ENCODE measurements at regions not wholly inside any gene's neighbourhood (a gene's known extent, or its start where the extent isn't known, plus 50 kb on each side); places are given as distances from the start of the nearest gene placed in this dataset.
"Not testable (repeated sequence)": the region's sequence is repeated elsewhere in the genome, so short reads cannot be mapped to it uniquely, and the experiment has no call there.

GRCh38 chr11:134944131-134944530 lies 532.1 kb upstream of the B3GAT1 start:
- DNase-seq (ENCODE audit: low read depth), result no peak

DNA sequence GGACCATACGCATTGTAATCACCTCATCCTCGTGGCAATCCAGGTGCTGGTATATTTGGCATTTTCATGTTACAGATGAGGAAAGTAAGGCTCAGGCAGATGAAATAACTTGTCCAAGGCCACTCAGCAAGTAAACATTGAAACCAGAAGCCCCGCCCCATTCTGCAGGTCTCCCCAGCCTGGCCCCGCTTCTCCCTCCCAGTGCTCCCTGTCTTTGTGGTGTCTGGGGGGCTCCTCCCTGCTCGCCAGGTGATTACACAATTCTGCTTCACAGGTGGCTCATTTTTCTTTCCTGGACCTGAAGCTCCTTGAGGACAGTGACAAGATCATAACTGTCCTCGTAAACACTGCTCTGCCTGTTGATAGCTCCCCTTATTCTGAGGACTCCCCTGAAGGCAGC lies 531.5 kb upstream of the B3GAT1 start:
- DNase-seq (ENCODE audit: low read depth), result no peak

GRCh38 chr11:134942681-134943080 lies 530.6 kb upstream of the B3GAT1 start:
- DNase-seq (ENCODE audit: low read depth), result no peak

DNA sequence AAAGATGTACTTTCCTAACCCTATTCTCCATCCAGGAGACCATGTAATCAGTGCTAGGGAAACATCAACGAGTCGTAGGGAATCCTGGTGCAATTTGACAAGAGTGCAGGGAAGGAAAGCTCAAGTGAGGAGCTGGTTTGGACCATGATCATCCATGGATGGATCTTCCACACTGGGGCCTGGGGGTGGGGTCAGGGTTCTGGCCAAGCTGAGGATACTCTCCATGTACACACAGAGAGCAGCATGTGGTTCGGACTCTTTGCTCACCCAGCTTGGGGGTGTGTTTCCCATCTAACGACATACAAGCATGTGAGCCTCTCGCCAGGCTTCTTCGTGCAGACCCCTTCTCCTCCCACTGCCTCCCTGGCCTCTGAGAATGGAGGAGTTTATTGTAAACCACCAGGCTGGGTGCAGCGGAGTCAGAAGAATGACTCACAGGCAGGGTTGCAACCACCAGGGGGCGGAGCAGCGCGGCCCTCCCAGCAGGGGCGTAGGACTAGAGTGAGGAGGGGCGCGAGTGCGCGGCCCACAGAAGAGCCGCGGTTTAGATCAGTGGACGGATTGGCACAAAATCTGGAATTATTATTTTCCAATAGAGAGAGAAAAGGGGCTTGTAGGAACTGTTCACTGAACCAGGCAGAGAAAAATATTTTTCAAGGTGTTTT lies 530.0 kb upstream of the B3GAT1 start:
- not testable (repeated sequence) for DNase-seq (ENCODE audit: low read depth)

DNA sequence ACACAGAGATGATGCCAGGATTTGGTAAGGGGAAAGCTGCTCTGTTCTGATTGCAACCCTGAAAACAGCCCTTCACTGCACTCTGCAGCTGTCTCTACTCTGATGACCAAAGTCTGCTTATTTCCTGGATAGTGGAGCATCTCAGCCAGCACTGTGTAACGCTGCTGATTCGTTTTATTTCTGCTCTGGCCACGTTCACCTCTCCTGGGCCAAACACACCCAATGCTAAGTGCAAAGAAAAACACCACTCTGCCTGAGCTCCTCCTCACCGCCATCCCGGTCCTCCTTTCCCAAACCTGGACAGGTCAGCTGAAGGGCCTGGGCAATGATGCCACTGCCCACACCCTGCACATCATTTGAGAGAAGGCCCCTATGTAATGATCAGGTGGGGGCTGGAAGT lies 529.3 kb upstream of the B3GAT1 start:
- no peak for DNase-seq (ENCODE audit: low read depth)

GRCh38 chr11:134940441-134941126 lies 528.5 kb upstream of the B3GAT1 start:
- DNase-seq (ENCODE audit: low read depth), result no peak

DNA sequence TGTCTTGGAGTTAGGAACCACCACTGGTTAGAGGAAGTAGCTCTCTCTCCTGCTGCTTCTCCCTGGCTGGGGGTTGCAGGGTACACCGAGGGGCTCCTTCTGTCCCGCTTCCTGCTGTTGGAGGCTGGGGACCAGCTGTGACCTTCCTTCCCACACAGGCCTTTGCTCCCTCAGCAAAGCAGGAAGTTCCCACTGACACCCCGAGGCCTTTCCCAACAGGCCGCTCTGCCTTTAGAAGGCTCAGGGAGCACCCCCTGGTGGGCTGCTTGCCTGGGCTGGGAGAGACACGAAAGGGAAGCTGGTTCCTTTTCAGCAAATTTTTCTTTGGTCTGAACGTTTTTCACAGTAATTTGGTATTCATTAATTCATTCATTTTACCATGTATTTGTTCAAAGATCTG lies 527.9 kb upstream of the B3GAT1 start:
- no peak for DNase-seq (ENCODE audit: low read depth)

GRCh38 chr11:134939031-134939430 lies 527.0 kb upstream of the B3GAT1 start:
- no peak for DNase-seq (ENCODE audit: low read depth)

DNA sequence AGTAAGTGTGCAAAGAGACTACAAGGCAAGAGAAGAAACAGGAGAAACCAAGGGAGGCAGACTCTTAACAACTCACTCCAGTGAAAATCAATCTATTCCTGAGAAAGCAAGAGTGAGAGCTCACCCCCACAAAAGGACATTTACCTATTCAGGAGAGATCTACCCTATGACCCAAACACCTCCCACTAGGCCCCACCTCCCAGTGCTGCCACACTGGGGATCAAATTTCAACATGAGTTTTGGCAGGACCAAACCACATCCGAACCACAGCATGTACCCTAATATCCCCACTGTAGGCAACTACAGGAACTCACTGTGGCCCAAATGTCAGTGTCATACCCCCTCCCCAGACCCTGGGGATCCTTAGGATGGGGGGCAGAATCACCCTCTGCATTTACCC lies 526.2 kb upstream of the B3GAT1 start:
- no peak for DNase-seq (ENCODE audit: low read depth)

GRCh38 chr11:134937193-134937592 lies 525.2 kb upstream of the B3GAT1 start:
- not testable (repeated sequence) for DNase-seq (ENCODE audit: low read depth)

DNA sequence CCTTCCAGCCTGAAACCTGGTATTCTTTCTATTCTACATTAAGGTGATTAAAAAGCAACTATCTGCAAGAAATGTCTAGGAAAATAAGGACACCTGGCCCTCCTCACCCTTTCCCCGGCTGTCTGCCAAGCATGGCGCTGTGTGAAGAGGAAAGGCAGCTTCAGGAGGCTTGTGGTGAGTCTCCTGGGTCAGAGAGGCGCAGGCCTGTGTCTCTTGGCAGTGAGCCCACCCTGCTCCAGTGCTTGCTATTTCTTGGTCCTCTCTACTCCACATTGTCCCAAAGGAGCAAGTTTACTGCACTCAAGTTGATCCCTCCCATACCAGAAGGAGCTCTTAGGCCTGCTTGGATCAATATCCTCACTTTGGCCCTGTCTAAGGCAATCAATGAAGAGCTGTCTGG lies 520.7 kb upstream of the B3GAT1 start:
- no peak for DNase-seq (ENCODE audit: low read depth)

DNA sequence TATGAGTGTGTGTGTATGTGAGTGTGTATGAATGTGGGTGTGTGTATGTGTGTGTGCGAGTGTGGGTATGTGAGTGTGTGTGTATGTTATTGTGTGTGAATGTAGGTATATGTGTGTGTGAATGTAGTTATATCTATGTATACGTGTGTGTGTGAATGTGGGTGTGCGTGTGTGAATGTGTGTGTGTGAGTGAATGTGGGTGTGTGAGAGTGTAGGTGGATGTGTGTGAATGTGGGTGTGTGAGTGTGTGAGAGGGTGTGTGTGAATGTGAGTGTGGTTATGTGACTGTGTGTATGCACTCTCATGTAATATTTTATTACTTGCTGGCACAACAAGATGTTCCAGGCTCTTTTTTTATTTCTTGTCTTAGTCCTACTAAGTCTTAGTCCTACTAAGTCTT lies 513.4 kb upstream of the B3GAT1 start:
- DNase-seq (ENCODE audit: low read depth), result no peak

- no peak for DNase-seq (ENCODE audit: low read depth)
These were observed 511.4 kb upstream of the B3GAT1 start for GRCh38 chr11:134923441-134923840.

- no peak for DNase-seq (ENCODE audit: low read depth)
These were observed 509.9 kb upstream of the B3GAT1 start for GRCh38 chr11:134921938-134922337.

- no peak for DNase-seq (ENCODE audit: low read depth)
These were observed 509.0 kb upstream of the B3GAT1 start for GRCh38 chr11:134920851-134921608.

DNA sequence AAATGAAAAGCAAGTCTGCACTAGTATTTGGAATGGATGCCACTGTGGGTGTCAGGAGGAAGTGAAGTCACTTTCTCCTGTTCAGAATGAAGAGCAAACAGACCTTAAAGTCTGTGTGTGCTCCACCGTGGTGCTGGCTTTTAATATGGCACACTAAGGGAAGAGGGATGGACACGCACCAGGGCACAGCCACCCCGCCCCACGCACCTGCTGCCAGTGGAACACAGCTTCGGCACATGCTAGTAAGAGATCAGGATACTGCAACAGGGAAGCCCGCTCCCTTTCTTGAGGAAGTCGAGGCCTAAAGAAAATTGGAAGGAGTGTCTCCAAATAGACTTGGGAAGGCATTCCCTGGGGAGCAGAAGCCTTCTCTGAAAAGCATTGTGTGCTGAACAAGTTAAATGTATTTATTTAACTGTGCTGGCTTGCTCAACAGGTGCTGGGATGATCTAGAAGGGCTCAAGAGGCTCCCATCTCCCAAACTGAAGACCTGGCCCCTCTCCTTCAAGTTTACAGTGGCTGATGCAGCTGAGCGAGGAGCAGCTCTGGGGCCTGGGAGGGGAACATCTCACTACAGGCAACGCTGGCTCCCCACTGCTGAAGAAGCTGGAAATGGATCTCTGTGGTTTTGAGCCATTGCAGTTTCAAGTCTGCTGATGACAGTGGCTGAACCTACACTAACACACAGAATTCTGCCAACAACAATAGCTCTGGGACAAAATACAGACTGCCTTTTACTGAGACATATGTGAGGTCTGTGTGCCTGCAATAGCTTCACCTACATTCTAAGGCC lies 504.6 kb upstream of the B3GAT1 start:
- DNase-seq (ENCODE audit: low read depth), result no peak

- DNase-seq (ENCODE audit: low read depth), result no peak
These were observed 503.8 kb upstream of the B3GAT1 start for GRCh38 chr11:134915881-134916280.

DNA sequence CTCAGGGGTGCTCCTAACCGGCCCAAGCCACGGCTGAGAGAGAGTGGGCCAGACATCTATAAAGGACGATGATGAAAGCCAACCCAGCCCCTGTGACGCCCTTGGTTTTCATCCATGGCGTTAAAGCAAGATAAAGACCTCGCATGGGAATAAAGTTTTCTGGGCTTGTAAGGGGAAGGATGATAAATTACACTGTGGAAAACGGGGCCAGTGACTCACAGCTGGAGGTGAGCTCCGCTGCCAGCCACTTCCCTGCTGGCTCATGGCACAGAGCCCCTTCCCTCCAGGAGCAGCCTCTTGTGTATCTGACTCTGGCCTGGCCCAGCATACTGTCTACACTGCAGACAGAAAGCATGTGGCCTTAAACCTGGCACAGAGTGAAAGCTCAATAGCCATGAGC lies 503.2 kb upstream of the B3GAT1 start:
- no peak for DNase-seq (ENCODE audit: low read depth)

GRCh38 chr11:134913999-134914590 lies 502.1 kb upstream of the B3GAT1 start:
- no peak for DNase-seq (ENCODE audit: low read depth)

- DNase-seq (ENCODE audit: low read depth), result no peak
These were observed 501.3 kb upstream of the B3GAT1 start for GRCh38 chr11:134913391-134913790.

DNA sequence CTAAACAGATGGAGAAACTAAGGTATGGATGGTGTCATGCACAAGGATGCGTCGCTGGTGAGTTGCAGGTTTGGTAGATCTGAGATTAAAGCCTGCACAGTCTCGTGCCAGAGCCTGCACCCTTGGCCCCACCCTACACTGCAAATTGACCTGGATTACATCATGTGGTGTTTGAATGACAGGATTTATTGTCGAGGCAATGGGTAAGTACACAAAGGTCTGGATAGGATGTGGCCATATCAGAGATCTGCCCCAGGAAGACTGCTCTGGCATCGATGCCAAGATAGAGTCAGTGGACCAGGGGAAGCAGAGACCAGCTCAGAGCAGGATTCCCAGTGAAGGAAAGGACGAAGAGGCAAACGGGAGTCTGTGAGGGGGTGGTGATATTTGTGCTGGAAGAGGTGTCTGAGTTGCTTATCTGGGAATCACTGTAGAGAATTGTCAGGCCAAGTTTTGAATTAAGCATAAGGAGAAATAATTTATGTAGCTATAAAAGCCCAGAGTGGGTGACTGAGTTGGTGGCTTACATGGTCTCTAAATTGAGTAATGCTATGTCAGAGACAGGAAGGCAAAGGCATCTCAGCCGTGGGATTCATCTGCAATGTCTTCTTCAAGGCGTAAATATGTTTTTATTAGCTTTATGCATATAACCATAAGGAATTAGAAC lies 499.6 kb upstream of the B3GAT1 start:
- DNase-seq (ENCODE audit: low read depth), result no peak
